Endothelial cell of umbilical vein (primary cell): ENCODE measurements at regions not wholly inside any gene's neighbourhood (a gene's known extent, or its start where the extent isn't known, plus 50 kb on each side); places are given as distances from the start of the nearest gene placed in this dataset.

Experiments used
- BruUV-seq: library from RNA; stranded (reverse); fragments of 400-500 nt; replicated peaks from 2 replicates; lab custom pipeline; 2021; lab: Mats Ljungman, UMichigan
- CTCF ChIA-PET: fragments of 300-600, 350-600 bp; sonication (Branson Sonifier 250); formaldehyde crosslinking; loops from one replicate; lab custom pipeline; 2021; ENCODE audit warnings: antibody characterized with exemption, inconsistent platforms; lab: Charles Lee
- POLR2A ChIA-PET: fragments of 300-600, 350-600 bp; sonication (Branson Sonifier 250); formaldehyde crosslinking; loops from one replicate; lab custom pipeline; 2021; ENCODE audit warnings: antibody characterized with exemption, inconsistent platforms; lab: Charles Lee
- DNase-seq: peaks from one replicate; pipeline ENCODE4 v3.0.0-alpha.2; 2011; ENCODE audit warnings: low read depth, low spot score
- FAIRE-seq: peaks from 2 replicates; lab custom pipeline; 2011; peaks lifted over from hg19 to GRCh38; lab: Jason Lieb, UNC
- H2AFZ ChIP-seq: 2 replicates; pipeline ENCODE4 v1.6.0; 2012; ENCODE audit warnings: low read depth, low read length, control low read depth, inconsistent platforms
- H3K27ac ChIP-seq: 2 replicates; pipeline ENCODE4 v1.5.1; 2011; ENCODE audit warnings: low read depth, mild to moderate bottlenecking, control low read depth, low read length, moderate library complexity; ENCODE audit not compliant: insufficient read depth
- H3K27me3 ChIP-seq, 2 experiments: 2 replicates each; pipeline versions ENCODE4 v1.6.0 to v1.6.1; 2011; ENCODE audit warnings: low read length in 2 of 2, mixed read lengths in 1 of 2; ENCODE audit not compliant: control insufficient read depth in 2 of 2, insufficient read depth in 2 of 2
- H3K36me3 ChIP-seq, 2 experiments: 2 replicates in 1 of 2; 3 replicates in 1 of 2; pipeline ENCODE4 v1.5.1; 2011; ENCODE audit warnings: low read length in 2 of 2, mild to moderate bottlenecking in 1 of 2, moderate library complexity in 1 of 2; ENCODE audit not compliant: control insufficient read depth in 2 of 2, insufficient read depth in 2 of 2; ENCODE audit errors: extremely low read depth in 1 of 2
- H3K4me1 ChIP-seq: 3 replicates; pipeline ENCODE4 v1.5.1; 2011; ENCODE audit warnings: mild to moderate bottlenecking, low read length; ENCODE audit not compliant: control insufficient read depth, insufficient read depth; ENCODE audit errors: extremely low read depth
- H3K4me2 ChIP-seq: 2 replicates; pipeline ENCODE4 v1.6.1; 2011; ENCODE audit warnings: low read length, control low read depth, mixed read lengths; ENCODE audit not compliant: insufficient read depth
- H3K4me3 ChIP-seq, 3 experiments: fragments of 200-600 bp in 1 of 3; sonication (generic), shearing (Covaris generic) in 1 of 3; replicated peaks in 1 of 3; 2 replicates each; pipeline ENCODE4 v1.5.1; 2011 to 2016; ENCODE audit warnings: control low read depth in 3 of 3, low read length in 3 of 3, mild to moderate bottlenecking in 2 of 3, inconsistent platforms in 1 of 3, low read depth in 1 of 3, moderate library complexity in 1 of 3; ENCODE audit not compliant: insufficient read depth in 1 of 3
- H3K79me2 ChIP-seq: 2 replicates; pipeline ENCODE4 v1.6.0; 2012; ENCODE audit warnings: low read length, inconsistent platforms; ENCODE audit not compliant: control insufficient read depth, insufficient read depth
- H3K9ac ChIP-seq: replicated peaks from 2 replicates; pipeline ENCODE3; 2011; ENCODE audit warnings: low read length, control low read depth; ENCODE audit not compliant: insufficient read depth; ENCODE audit errors: extremely low read depth
- H3K9me1 ChIP-seq: replicated peaks from 3 replicates; pipeline ENCODE4 v1.6.0; 2011; ENCODE audit warnings: mild to moderate bottlenecking, low read length; ENCODE audit not compliant: control insufficient read depth, insufficient read depth; ENCODE audit errors: extremely low read depth
- H3K9me3 ChIP-seq: replicated peaks from 2 replicates; pipeline ENCODE4 v1.5.1; 2012; ENCODE audit warnings: low read length, inconsistent platforms; ENCODE audit not compliant: control insufficient read depth, insufficient read depth
- H4K20me1 ChIP-seq: replicated peaks from 2 replicates; pipeline ENCODE3; 2011; ENCODE audit warnings: mild to moderate bottlenecking, low read length; ENCODE audit not compliant: control insufficient read depth, insufficient read depth; ENCODE audit errors: extremely low read depth
- CTCF ChIP-seq, 2 donors: IDR thresholded peaks; 1 replicate in 1 of 2; 2 replicates in 1 of 2; pipeline ENCODE4 v1.5.1; 2011; ENCODE audit warnings: low read length in 2 of 2, mild to moderate bottlenecking in 2 of 2, moderate library complexity in 2 of 2, control low read depth in 1 of 2, inconsistent platforms in 1 of 2, low read depth in 1 of 2; ENCODE audit not compliant: insufficient read depth in 1 of 2; ENCODE audit errors: extremely low read depth in 1 of 2
- EZH2 ChIP-seq: IDR thresholded peaks from 2 replicates; pipeline ENCODE4 v1.6.1; 2012; ENCODE audit warnings: borderline replicate concordance, low read depth, mild to moderate bottlenecking, moderate library complexity, low read length, inconsistent platforms; ENCODE audit not compliant: severe bottlenecking
- FOS ChIP-seq: IDR thresholded peaks from 2 replicates; pipeline ENCODE4 v1.6.1; 2011; ENCODE audit warnings: mild to moderate bottlenecking, low read length, moderate library complexity, borderline replicate concordance; ENCODE audit not compliant: insufficient read depth
- GATA2 ChIP-seq: IDR thresholded peaks from 2 replicates; pipeline ENCODE4 v1.7.0; 2011; ENCODE audit warnings: low read depth, mild to moderate bottlenecking, moderate library complexity, mixed read lengths, low read length; ENCODE audit not compliant: insufficient read length, insufficient read depth
- JUN ChIP-seq: IDR thresholded peaks from 2 replicates; pipeline ENCODE4 v1.6.1; 2011; ENCODE audit warnings: borderline replicate concordance, low read depth; ENCODE audit not compliant: insufficient read length, insufficient read depth
- MAX ChIP-seq: IDR thresholded peaks from 2 replicates; pipeline ENCODE4 v1.6.1; 2011; ENCODE audit not compliant: insufficient read depth, insufficient read length
- MYC ChIP-seq: IDR thresholded peaks from one replicate; pipeline ENCODE4 v1.6.1; 2011; ENCODE audit warnings: mild to moderate bottlenecking, low read depth, low read length
- POLR2A ChIP-seq: IDR thresholded peaks from 2 replicates; pipeline ENCODE4 v1.6.1; 2012; ENCODE audit warnings: low read depth, mild to moderate bottlenecking, control low read depth, low read length
- POLR2AphosphoS5 ChIP-seq: IDR thresholded peaks from 2 replicates; pipeline ENCODE4 v1.6.1; 2012; ENCODE audit warnings: low read depth, mild to moderate bottlenecking, control low read depth, low read length, moderate library complexity; ENCODE audit not compliant: insufficient read depth
- dilution Hi-C: fragments of 300-500 bp; cut with MboI; formaldehyde crosslinking; loops from one replicate; pipeline ENCODE4 v1.15.0; 2019; ENCODE audit warnings: low sequenced_read_pairs; ENCODE audit not compliant: extremely low pct_ligation_motif_present
- intact Hi-C: fragments of 100-400 bp; cut with micrococcal nuclease; formaldehyde crosslinking; loops from one replicate; pipeline ENCODE4 v1.10.0; 2022

DNA sequence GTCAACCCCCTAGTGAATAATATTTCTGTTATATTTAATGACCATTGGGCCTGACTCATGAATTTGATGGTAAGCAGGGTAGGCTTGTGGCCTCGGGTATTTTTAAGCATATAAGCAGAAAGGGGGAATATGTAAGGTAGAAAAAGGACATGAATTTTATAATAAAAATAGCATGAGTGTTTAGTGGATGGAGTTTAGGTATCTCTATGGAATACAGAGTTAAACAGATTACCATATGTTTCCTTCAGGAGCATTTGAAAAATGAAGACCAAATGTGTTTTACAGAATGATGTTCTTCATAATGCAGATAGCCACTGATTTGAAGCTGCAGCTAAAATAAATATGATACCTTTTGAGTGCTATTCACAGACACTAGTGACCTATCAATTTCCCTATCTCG is 191.7 kb upstream of the TSHZ2 start:
- TF ChIP-seq MAX (no peak), CTCF (IDR thresholded peaks at IDR 0.05; ENCODE audit: extremely low read depth in 1 of 2, insufficient read depth in 1 of 2, low read depth in 1 of 2, low read length in 2 of 2) (no peak), POLR2AphosphoS5 (no peak), JUN (no peak), MYC (no peak), FOS (no peak), POLR2A (no peak), EZH2 (no peak), GATA2 (no peak)
- peaks cover 2% of the 10 kb centered on the region for H3K9me3 ChIP-seq
- no peaks in the 10 kb centered on the region for H3K27me3 ChIP-seq
- no peaks in the 10 kb centered on the region for H4K20me1 ChIP-seq
- H3K36me3 ChIP-seq: no peaks in the 10 kb centered on the region
- no peak overlapping the region for H3K27ac ChIP-seq
- no TSS peak for BruUV-seq
- no peak overlapping the region for H3K4me3 ChIP-seq
- H3K9me1 ChIP-seq: no peaks in the 10 kb centered on the region
- FAIRE-seq: no peak
- intact Hi-C loops (no loop called here), dilution Hi-C loops (no loop called here)
- no peak overlapping the region for H2AFZ ChIP-seq
- no peak overlapping the region for H3K4me2 ChIP-seq
- no peaks in the 10 kb centered on the region for H3K79me2 ChIP-seq
- DNase-seq: no peak
- CTCF ChIA-PET: no interaction called here
- H3K4me1 ChIP-seq: no peaks in the 10 kb centered on the region
- H3K9ac ChIP-seq: no peak overlapping the region
- POLR2A ChIA-PET: no interaction called here
